Neutrophil (primary cell): ENCODE measurements at regions not wholly inside any gene's neighbourhood (a gene's known extent, or its start where the extent isn't known, plus 50 kb on each side); places are given as distances from the start of the nearest gene placed in this dataset.

ENCODE experiments used
- H3K27ac ChIP-seq: fragments of 200-600 bp; sonication (generic); 2 replicates; pipeline ENCODE4 v1.5.1; 2016; ENCODE audit warnings: mild to moderate bottlenecking, moderate library complexity
- H3K27me3 ChIP-seq: fragments of 200-600 bp; sonication (generic); 2 replicates; pipeline ENCODE4 v1.6.0; 2016; ENCODE audit warnings: mild to moderate bottlenecking
- H3K36me3 ChIP-seq: fragments of 200-600 bp; sonication (generic); 2 replicates; pipeline ENCODE4 v1.5.1; 2017
- H3K4me1 ChIP-seq, 2 experiments: fragments of 200-600 bp in 1 of 2; sonication (generic) in 1 of 2; 1 replicate in 1 of 2; 2 replicates in 1 of 2; pipeline versions ENCODE4 v1.5.1 to v1.6.1; 2013 to 2016; ENCODE audit warnings: low read depth in 1 of 2, low read length in 1 of 2, mild to moderate bottlenecking in 1 of 2, moderate library complexity in 1 of 2; ENCODE audit not compliant: control insufficient read depth in 1 of 2, insufficient read depth in 1 of 2
- H3K4me3 ChIP-seq, 2 experiments: fragments of 200-600 bp in 1 of 2; sonication (generic) in 1 of 2; 1 replicate in 1 of 2; 2 replicates in 1 of 2; pipeline ENCODE4 v1.5.1; 2013 to 2016; ENCODE audit warnings: low read depth in 1 of 2, low read length in 1 of 2, mild to moderate bottlenecking in 1 of 2, moderate library complexity in 1 of 2
- H3K9me3 ChIP-seq: fragments of 200-600 bp; sonication (generic); 2 replicates; pipeline ENCODE4 v1.5.1; 2016
- TF ChIP-seq, protein P1 (sequence below): fragments of 200-600 bp; sonication (generic); IDR thresholded peaks from 2 replicates; pipeline ENCODE4 v1.5.1; 2016; ENCODE audit warnings: antibody characterized with exemption

DNA sequence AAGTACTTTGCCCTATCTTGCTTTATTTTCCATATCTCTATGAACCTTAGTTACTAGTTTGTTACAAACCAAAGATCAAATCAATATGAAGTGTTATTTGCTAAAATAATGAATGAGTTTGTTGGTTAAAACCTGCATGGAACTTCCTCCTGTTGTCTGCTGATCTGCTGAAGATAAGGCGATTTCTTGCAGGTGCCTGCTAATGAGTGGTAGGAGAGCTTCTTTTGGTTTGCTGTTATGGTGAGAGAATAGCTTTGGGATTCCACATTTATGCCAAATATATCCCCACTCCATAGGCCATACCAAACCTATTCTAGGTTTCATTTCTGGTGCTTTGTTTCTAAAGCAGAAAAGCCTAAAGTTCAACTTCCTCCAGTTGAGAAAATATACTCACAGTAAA, 103.8 kb upstream of the PCDH10 start:
- TF ChIP-seq, protein P1, sequence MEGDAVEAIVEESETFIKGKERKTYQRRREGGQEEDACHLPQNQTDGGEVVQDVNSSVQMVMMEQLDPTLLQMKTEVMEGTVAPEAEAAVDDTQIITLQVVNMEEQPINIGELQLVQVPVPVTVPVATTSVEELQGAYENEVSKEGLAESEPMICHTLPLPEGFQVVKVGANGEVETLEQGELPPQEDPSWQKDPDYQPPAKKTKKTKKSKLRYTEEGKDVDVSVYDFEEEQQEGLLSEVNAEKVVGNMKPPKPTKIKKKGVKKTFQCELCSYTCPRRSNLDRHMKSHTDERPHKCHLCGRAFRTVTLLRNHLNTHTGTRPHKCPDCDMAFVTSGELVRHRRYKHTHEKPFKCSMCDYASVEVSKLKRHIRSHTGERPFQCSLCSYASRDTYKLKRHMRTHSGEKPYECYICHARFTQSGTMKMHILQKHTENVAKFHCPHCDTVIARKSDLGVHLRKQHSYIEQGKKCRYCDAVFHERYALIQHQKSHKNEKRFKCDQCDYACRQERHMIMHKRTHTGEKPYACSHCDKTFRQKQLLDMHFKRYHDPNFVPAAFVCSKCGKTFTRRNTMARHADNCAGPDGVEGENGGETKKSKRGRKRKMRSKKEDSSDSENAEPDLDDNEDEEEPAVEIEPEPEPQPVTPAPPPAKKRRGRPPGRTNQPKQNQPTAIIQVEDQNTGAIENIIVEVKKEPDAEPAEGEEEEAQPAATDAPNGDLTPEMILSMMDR = no peak

DNA sequence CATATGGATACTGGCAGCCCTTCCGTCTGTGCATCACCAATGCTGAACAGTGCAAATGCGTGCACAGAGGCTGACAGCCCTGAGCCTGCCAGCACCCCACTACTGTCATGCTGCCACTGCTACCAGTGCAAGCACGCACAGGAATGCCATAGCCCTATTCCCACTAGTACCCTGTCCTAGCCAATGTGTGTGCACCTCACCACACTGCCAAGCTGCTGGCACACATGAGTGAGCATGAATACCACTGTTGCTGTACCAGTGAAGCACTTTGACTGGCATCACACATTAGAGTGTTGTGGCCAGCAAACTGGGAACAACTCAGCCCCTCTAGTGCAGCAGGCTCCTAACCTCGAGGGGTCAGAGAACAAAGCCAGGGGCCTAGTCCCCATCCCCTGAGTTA, 102.9 kb upstream of the PCDH10 start:
- Histone ChIP-seq H3K4me1 (no peaks in the 10 kb centered on the region), H3K27me3 (no peaks in the 10 kb centered on the region), H3K36me3 (no peaks in the 10 kb centered on the region), H3K27ac (no peak overlapping the region), H3K4me3 (no peak overlapping the region), H3K9me3 (no peaks in the 10 kb centered on the region)
- TF ChIP-seq, protein P1 = no peak

More for the DNA sequence above, 103.8 kb upstream of the PCDH10 start:
- Histone ChIP-seq H3K4me1 (no peaks in the 10 kb centered on the region), H3K9me3 (no peaks in the 10 kb centered on the region), H3K27me3 (no peaks in the 10 kb centered on the region), H3K36me3 (no peaks in the 10 kb centered on the region), H3K27ac (no peak overlapping the region), H3K4me3 (no peak overlapping the region)

DNA sequence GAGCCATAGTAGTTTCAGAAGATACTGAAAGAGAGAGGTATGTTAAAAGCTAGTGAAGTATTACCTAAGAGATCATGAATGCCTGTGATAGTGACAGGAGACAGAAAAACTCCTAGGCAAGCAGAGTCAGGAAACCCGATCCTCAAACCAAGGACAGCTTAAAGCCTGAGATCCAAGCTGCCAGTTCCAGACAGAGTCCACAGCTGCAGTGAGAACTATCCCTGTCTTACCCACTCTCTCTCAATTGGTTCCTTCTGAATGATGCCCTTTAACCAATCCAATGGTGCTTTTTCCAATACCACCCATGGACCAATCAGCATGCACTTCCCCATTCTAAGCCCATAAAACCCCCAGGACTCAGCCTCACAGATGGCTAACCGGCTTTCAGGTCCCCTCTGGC, 90.4 kb upstream of the PCDH10 start:
- Histone ChIP-seq H3K27me3 (no peaks in the 10 kb centered on the region), H3K4me3 (no peak overlapping the region), H3K36me3 (no peaks in the 10 kb centered on the region), H3K9me3 (no peaks in the 10 kb centered on the region), H3K4me1 (no peaks in the 10 kb centered on the region), H3K27ac (no peak overlapping the region)
- TF ChIP-seq, protein P1 = no peak

DNA sequence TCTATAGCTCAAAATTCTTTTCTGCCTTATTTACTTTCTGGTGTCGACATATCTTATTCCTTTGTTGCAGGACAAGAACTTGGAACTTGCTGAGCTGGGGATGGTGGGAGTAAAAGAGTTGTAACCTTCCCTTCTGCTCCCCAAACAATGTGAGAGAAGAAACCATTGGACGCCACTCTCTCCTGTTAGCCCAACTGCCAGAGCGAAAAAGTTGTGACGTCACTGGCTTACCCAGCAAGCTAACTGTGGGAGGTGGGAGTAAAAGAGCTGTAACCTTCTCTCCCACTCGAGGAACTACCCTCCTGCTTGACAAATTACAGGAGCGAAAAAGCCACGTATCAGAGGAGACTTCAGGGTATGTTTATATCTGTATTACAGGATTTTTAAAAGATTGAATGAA, 90.0 kb upstream of the PCDH10 start:
- H3K4me1 ChIP-seq = no peaks in the 10 kb centered on the region
- no peaks in the 10 kb centered on the region for H3K9me3 ChIP-seq
- TF ChIP-seq, protein P1 = no peak
- H3K27me3 ChIP-seq = no peaks in the 10 kb centered on the region
- no peak overlapping the region for H3K4me3 ChIP-seq
- H3K27ac ChIP-seq = no peak overlapping the region
- H3K36me3 ChIP-seq = no peaks in the 10 kb centered on the region

DNA sequence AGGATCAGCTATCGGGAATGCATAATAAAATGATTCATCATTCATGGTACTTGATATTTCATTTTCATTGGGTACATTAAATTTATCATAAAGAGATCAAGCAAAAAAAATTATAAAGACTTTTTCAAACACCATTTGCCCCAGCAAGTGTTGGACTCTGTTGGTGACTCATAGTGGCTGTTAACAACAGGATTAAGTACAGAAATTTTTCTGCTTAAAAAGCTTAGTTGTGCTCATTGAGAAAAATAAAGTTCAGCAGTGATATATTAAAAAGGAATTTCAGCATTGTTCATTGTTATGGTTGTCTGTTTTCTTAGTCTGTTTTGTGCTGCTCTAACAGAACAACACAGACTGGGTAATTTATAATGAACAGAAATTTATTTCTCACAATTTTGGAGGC, 86.2 kb upstream of the PCDH10 start:
- Histone ChIP-seq H3K4me1 (no peaks in the 10 kb centered on the region), H3K27ac (no peak overlapping the region), H3K9me3 (no peaks in the 10 kb centered on the region), H3K36me3 (no peaks in the 10 kb centered on the region), H3K27me3 (no peaks in the 10 kb centered on the region), H3K4me3 (no peak overlapping the region)
- TF ChIP-seq, protein P1 = no peak

DNA sequence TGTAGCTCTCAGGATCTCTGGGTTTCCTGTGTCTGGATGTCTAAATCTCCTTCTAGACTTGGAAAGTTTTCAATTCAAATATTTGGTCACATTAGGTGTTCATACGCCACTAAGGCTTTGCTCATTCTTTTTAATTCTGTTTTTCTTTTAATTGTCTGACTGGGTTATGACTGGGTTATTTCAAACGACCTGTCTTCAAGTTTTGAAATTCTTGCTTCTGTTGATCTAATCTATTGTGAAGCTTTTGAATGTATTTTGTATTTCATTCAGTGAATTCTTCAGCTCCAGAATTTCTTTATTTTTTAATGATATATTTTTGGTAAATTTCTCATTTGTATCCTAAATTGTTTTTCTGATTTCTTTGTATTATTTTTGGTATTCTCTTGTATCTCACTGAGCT, 81.0 kb upstream of the PCDH10 start:
- Histone ChIP-seq H3K27ac (no peak overlapping the region), H3K4me1 (no peaks in the 10 kb centered on the region), H3K27me3 (no peaks in the 10 kb centered on the region), H3K36me3 (no peaks in the 10 kb centered on the region), H3K4me3 (no peak overlapping the region), H3K9me3 (no peaks in the 10 kb centered on the region)
- TF ChIP-seq, protein P1 = no peak
